ENCODE measurements at regions not wholly inside any gene's neighbourhood (a gene's known extent, or its start where the extent isn't known, plus 50 kb on each side); places are given as distances from the start of the nearest gene placed in this dataset.

- no peak for TF ChIP-seq POLR2A (IDR thresholded peaks at IDR 0.05)
- TF ChIP-seq EP300 (IDR thresholded peaks at IDR 0.05; ENCODE audit: low read depth): no peak
These were observed 114.4 kb upstream of the ANO1 start for GRCh38 chr11:69963533-69964246.
